Mammary epithelial cell (primary cell): ENCODE measurements at regions not wholly inside any gene's neighbourhood (a gene's known extent, or its start where the extent isn't known, plus 50 kb on each side); places are given as distances from the start of the nearest gene placed in this dataset.

Experiments
- CTCF ChIP-seq, 2 donors: IDR thresholded peaks in 1 of 2; conservative IDR thresholded peaks in 1 of 2; 2 replicates each; pipeline ENCODE4 v1.5.1; 2011 to 2012; ENCODE audit warnings: inconsistent platforms in 2 of 2, low read length in 2 of 2, mild to moderate bottlenecking in 2 of 2, control low read depth in 1 of 2, low read depth in 1 of 2; ENCODE audit not compliant: insufficient read depth in 1 of 2; ENCODE audit errors: extremely low read depth in 1 of 2
- EZH2 ChIP-seq: IDR thresholded peaks from 2 replicates; pipeline ENCODE4 v1.6.1; 2012; ENCODE audit warnings: low read length, inconsistent platforms, borderline replicate concordance

DNA sequence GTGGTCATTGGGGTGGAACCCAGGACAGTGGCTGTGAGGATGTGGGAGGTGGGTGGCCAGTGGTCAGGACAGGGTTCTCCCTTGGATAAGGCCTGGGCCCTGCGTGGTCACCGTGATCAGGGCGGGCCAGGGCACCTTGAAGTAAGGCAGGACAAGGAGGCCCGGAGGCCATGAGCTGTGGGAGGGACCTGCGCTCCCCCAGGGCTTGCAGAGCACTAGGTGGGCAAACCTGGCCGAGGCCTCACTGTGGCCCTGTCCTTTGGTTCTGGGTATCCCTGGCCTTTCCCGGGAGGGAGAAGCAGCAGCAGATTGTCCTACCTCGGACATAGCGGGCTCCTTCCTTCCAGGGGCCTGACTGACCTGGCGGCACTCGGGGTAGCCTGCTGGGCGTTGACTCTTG, 144.8 kb upstream of the RET start:
- TF ChIP-seq CTCF (conservative IDR thresholded peaks at IDR 0.05 in 1 of 2, IDR thresholded peaks at IDR 0.05 in 1 of 2; ENCODE audit: extremely low read depth in 1 of 2, insufficient read depth in 1 of 2, low read depth in 1 of 2, low read length in 2 of 2): no peak
- no peak for TF ChIP-seq EZH2
